GM18508 (cell line): ENCODE measurements at regions not wholly inside any gene's neighbourhood (a gene's known extent, or its start where the extent isn't known, plus 50 kb on each side); places are given as distances from the start of the nearest gene placed in this dataset.
"Not testable (repeated sequence)": the region's sequence is repeated elsewhere in the genome, so short reads cannot be mapped to it uniquely, and the experiment has no call there.

Experiments used
- ATAC-seq: cut with Tn5 transposase; IDR thresholded peaks from one replicate; pipeline ENCODE4 v1.9.1; 2021; ENCODE audit warnings: moderate number of reproducible peaks; ENCODE audit not compliant: insufficient read depth, unreplicated experiment

DNA sequence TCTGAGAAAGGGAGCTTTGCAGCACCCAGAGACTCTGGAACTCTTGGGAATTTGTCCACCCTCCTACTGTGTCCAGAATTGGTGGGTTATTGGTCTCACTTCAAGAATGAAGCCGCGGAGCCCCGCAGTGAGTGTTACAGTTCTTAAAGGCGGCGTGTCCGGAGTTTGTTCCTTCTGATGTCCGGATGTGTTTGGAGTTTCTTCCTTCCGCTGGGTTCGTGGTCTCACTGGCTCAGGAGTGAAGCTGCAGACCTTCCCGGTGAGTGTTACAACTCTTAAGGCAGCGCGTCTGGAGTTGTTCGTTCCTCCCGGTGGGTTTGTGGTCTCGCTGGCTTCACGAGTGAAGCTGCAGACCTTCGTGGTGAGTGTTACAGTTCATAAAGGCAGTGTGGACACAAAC lies 824.7 kb downstream of the LRRTM4 start:
- ATAC-seq: not testable (repeated sequence)

DNA sequence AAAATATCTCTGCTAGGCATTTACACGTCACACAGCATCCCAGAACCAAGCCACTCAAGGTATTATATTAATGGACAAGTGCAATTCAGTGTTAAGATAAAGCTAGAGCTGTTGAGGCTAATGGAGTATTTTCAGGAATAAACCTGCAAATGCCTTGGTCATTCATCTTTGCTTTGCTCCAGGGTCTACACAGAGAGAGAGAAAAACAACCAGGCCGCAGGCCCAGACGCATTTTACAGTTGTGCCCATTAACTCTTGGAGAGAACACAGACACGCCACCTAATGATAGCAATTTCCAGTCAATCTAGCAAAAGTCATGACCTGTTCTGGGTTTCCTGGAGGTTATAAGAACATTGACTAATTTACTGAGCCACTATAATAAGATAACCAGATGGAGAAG lies 829.3 kb downstream of the LRRTM4 start:
- no peak for ATAC-seq

DNA sequence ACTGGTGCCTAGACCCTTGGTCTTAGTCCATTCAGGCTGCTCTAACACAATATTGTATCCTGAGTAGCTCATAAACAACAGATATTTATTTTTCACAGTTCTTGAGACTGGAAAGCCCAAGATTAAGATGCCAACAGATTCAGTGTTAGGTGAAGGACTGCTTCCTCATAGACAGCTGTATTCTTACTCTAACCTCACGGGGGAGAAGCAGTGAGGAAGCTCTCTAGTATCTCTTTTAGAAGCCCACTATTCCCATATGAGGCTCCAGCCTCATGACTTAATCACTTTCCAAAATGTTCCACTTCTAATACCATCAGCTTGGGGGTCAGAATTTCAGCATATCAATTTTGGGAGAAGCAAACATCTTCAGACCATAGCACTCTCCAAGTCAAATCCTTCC lies 833.4 kb downstream of the LRRTM4 start:
- ATAC-seq: no peak

DNA sequence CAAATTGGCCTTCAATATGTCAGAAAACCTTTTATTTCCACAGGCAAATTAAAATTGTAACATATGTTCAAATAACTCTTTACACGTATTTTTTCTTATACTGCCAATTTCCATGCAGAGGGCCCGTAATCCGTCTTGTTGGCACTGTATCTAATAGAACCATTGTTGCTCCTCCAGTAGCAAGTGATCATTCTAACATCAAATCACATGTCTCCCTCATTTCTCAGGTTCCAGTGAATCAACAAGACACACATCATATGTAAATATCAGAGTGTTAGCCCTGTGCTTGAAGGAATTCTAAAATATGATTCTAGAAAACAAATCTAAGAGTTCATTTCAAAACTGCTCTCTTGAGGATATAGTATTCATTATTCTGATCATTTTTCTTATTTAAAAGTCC lies 834.3 kb downstream of the LRRTM4 start:
- no peak for ATAC-seq

DNA sequence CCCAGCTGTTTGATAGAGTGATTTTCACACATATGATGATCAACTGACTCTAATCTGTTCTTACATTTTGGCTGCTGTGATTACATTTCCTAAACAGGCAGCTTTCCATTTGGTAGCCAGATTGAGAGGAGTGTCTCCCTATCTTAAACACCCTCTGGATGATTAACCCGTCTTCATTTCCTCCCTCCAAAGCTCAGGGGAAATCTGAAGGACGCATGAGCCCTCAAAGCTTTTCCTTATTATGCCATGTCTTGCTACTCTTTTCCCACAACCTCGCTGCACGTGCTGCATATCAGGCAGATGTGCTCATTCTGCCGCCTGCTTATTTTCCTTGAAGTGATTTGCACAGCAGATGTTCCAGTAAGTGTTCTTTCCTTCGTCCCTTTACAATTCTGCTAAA lies 837.4 kb downstream of the LRRTM4 start:
- no peak for ATAC-seq

DNA sequence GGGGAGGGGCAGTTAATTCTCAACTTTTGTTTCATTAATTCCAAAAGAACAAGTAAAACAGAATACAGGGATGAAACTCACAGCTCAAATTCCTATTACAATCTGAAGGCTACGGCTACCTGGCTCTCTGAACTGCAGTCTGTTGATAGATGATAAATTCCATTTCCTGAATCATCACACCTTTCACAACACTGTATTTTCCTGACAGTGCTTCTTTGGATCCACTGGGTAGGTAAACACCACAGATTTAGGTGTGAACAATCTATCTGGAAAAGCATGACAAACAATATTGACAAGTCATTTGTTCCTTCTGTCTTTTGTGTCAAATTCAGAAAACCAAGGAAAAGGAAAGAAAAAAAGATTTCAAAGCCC lies 843.2 kb downstream of the LRRTM4 start:
- no peak for ATAC-seq

DNA sequence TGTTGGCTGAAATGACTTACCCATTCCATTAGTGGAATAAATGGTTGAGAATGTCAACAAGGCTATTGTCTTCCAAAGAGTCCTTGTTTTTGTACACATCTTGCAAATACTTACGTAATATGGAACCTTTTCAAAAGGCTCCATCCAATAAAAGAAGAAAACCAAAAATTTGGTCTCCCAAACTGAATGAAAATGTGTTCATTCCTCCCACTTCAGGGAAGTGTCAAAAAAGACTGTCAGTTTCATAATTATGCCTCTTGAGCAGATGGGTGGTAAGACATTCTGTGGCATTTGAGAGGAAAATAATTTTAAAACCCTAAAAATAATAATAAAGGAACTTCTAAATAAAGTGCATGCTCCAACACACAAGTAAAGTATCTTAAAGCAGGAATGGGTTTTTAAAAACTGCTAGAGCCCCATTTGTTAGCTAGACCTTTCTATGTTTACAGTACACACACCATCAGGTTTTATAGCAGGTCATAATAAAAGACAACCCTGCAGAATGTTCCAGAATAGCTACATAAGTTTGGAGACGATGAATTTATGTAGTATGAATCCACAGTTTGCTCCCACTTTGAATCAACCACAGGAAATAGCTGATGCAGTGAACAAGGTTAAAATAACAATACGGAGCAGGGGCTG lies 843.7 kb downstream of the LRRTM4 start:
- ATAC-seq: no peak

DNA sequence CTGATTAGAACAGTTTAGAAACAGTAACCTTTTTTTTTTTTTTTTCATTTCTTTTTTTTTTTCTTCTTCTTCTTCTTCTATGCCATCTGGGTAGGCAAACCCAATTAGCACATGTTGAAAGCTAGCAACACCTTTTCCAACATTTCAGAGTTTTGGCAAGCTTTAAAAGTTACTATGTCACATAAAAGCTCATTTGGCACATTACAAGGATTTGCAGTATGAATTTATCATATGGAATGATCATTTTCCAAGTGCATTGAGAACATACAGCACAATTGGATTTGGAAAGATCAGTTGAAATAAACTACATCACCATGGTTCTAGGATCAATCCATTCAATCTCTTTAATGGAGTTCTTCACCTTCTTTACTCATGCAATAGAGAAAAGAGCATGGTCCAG lies 847.0 kb downstream of the LRRTM4 start:
- no peak for ATAC-seq

DNA sequence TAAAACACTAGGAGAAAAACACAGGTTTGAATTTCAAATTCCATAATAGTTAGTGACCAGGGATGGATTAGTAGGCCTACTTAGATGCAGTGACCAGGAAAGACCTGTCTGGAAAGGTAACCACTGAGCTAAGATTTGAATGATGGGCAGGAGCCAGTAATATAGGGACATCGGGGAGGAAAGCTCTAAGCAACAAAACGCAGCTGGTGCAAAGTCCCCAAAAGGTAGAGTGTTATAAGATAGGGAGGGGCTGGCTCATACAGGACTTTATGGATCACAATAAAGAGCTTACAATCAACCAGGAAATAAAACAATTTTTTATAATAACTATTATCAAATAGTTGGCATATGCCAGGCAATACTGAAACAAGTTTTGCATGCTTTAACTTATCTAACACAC lies 849.4 kb downstream of the LRRTM4 start:
- no peak for ATAC-seq

DNA sequence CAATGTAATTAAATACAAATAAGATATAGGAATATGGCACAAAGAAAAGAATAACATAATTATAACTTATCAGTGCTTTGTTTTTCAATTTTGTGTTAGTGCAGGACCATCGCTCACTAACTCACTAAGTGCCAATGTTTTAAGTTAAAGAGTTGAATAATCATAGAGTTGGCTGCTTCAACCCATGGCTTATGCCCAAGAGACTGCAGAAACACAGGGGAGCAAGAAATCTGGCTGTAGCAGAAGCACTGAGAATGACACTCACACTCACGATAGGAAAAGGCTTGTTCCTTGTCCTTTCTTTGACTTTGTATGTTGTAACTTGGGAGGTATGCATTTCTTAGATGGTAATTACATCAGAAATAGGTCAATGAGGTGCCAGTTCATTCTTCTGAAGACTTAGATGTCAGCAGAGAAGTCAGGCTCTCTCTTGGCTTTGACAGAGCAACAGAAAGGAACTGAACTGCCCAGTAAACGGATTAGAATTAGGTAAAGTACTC lies 852.2 kb downstream of the LRRTM4 start:
- ATAC-seq: no peak

DNA sequence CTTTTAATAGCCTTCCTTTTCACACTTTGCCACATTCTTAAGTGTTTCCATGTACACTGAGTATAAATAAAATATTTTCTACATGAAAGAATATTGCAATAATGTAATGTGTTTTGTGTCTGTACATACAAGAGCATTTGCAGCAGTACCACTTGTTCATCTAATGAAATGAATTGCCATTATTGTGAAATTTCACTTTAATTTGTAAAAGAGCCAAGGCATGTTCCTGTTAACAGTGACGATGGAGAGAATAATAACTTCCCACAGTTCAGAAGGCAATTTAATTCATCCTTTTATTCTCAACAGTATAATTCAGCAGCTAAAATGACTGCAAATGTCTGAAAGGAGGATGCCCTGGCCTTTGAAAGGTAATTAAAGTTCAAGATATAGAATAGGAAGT lies 853.9 kb downstream of the LRRTM4 start:
- no peak for ATAC-seq

DNA sequence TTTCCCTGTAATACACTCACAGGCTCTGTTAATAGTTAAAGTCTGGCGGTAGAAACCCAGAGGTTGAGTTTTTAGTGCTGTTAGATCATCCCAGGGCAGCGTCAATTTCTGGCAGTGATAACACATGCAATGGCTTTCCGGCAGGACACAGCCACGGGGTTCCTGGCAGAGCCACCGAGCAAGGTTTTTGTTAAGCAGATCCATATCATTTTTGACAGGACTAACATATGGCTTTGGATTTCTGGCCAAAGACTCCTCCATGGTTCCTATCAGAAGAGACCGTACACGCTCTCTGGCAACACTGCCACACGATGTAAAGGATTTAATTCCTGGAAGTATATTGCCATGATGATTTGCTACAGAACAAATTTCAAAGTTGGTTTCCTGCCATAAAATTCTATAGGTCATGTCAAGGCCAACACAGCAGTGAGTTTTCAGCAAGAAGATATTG lies 854.3 kb downstream of the LRRTM4 start:
- ATAC-seq: no peak

DNA sequence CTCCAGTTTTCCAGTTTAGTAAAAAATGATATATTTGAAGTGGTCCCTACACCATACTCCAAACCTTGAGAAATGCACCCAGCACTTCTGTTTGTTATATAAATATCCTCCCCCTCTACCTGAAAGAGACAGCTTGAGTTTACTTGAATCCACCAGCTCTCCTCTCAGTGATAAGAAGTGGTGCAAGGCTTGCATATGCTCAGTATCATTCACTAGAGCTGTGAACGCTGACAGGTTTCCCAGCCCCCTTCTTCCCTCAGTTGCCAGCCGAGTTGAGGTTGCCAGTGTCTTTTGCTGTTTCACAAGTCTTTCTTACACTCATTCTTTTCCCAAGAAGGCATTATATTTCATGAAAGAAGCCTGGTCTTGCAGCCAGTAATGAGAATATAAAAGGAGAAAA lies 880.0 kb downstream of the LRRTM4 start:
- no peak for ATAC-seq

DNA sequence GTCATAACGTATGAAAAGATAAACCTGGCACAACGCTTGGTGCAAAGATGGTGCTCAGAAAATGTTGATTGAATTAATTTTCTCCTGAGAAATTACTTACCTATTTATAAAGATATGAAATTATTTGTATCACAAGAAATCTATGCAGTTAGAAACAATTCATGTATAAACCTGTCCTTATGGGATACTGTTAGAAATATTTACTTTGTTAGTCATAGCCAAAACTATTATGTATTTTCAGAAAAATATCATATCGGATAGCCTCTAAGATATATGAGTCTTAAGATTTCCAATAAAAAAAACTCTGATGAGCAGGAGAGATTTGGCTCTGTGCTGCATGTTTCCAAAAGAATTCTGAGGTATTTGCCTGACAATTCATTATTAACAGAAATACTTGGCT lies 880.7 kb downstream of the LRRTM4 start:
- ATAC-seq: no peak

DNA sequence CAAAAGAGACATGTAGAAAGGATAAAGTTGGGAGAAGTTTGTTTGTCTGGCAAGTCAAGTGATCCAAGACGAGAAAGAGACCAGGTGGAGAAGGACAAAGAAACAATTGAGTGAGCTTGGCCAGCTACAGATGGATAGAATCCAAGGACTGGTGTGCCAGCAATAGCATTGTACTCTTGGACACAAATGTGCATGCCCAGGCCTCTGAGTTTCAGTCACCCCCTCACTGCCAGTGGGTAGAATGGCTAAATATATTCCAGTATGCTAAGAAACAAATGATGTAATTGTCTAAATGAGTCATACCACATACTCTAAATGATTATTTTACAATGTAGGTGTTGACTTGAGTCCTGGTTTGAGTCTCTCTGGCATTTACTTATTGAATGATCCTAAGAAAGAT lies 881.3 kb downstream of the LRRTM4 start:
- no peak for ATAC-seq

DNA sequence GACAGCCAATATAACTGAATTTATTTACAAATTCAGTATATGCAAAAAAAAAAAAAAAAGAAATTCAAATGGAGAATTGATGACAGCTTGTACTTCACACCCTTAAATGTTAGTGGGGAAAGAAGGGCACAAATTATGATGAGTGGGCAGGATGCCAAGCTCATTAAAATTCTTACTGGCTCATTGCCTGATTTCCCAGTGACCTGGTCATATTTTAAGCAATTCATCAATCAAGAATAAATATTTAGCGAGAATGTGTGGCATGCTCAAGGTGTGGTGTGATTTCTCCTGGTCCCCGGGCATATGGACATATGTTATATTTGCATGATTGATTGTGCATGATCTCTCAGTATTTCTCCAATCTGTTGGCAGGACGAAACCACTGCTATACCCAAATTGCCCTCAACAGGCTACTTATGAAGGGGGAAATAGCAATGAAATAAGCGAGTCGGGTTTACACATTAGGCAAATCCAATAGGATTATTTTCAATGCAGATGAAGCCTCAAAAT lies 883.0 kb downstream of the LRRTM4 start:
- no peak for ATAC-seq

DNA sequence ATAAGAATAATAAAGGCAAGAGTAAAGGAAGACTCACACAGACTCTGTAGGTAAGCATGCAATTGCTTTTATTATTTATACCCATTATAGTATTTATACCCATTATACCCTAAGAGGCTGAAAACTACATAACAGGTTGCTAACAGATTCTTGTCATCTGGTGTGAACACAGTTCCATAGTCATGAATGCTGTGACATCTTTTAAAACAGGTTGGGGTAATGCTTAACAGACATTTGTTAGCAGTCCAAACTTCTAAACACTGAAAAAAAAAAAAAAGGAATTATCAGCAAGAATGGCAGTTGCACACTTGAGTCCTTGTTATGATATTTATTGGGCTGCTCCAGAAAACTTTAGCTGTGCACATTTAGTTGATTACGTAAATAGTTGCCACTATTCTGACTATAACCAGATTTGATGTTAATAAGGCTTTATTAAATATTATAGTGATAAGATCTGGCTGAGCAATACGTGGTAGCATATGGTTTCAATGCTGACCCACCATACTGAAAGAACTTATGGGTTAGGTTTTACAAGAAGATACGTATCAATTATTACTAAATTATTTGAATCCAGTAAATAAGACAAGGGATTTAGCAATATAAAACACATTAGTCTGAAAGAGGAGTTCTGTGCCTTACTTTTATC lies 888.8 kb downstream of the LRRTM4 start:
- no peak for ATAC-seq

DNA sequence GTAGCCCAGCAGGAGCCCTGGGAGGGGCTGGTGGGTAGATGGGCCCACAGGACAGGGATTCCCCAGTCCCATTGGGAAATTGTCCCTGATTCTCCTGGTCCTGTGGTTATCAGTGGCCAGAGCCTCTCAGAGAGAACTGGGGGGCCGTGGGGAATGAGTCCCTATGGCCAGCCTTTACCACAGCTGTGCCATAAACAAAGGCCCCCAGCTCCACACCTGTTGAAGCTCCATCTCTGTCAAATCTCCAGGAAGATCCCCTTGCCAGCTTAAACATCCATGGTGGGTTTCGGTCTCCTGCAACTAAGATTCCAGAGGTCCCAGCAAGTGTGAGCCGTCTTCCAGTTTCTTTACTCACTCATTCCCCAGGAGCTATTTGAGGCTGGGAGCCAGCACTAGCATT lies 897.1 kb downstream of the LRRTM4 start:
- no peak for ATAC-seq

DNA sequence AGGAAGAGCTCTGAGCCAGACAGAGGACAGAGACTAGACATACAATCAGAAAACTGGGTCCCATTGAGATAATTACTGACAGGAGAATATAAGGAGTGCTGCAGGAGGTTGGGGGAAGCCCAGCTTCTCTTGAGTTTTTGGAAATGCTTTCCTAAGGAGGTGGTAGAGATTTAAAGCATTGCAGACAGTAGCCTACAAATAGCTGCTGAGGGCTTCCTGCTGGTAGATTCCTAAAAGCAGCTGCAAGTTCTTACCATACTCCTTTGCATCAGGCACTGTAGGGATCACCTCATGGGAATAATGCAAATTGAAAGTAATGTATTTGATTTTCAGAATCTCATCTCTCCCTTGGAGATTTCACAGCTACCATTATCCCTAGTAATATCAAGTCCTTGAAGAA lies 902.6 kb upstream of the GCFC2 start:
- ATAC-seq: no peak

DNA sequence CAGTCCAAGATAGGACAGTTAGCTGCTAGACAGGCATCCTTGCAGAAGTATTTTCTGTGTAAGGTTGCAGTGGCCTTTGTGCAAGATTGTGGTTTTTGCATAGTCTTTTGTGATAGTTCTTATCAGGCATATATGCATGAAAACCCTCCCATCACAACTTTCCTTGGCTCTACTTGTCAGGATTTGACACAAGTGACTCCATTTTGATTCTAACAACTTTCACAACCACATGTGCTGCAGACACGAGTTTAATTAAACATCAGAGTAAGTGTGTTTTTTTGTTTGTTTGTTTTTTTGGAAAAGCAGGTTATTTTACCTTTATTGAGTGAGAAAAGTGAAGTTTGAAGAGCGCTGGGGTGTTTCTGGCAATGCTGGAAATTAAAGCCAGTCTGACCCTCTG lies 902.0 kb upstream of the GCFC2 start:
- no peak for ATAC-seq

DNA sequence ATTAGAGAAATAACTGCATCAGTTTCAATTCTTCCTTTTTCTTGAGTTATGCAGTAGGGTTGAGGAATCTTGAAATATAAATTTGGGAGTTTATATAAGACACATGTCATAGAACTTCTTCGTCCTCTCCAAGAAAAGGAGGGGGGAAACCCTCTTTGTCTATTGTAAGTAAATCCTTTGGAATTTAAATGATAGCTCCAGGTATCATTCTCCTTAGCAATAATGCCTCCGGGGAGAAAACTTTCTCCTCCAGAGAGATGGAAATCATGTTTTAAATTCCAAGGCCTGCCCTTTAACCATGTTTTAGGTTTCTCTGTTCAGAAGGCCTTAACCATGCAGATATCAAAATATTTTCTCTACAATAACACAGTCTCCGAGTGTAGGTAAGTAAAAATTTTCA lies 899.7 kb upstream of the GCFC2 start:
- ATAC-seq: no peak

DNA sequence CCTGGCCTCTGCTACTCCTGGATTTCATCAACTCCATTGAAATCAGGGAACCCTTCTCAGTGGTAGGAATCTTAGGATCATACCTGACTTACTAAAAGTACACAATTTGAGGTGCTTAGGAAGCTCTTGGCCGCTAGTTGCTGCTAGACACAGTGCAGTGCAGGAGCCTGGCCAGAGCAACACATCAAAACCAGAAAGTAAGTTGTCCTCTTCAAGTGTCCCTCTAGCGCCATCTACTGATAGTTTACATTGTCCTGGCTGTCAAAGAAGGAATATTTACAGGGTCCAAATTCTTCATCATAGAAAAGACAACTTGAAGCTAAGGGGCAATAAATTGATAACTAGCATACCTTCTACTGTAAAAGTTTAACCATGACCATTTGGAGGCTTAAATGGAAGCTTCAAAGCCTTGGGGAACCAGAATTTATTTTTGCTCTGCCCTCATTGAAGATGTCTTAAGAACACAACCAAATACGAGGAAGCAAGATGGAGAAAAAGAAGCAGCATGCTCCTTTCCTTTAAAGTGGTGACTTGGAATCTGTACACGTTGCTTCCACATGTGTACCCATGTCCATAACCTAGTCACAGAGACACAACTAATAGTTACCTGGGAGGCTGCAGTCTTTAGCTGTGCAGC lies 889.1 kb upstream of the GCFC2 start:
- ATAC-seq: peak; percentile 99
